Muscle of back (tissue), 3 donors: ENCODE measurements at regions not wholly inside any gene's neighbourhood (a gene's known extent, or its start where the extent isn't known, plus 50 kb on each side); places are given as distances from the start of the nearest gene placed in this dataset.
"Not testable (repeated sequence)": the region's sequence is repeated elsewhere in the genome, so short reads cannot be mapped to it uniquely, and the experiment has no call there.

Experiments used
- DNase-seq, 3 donors: peaks; one replicate each; pipeline versions ENCODE4 v3.0.0 to v3.0.0-alpha.2; 2013

DNA sequence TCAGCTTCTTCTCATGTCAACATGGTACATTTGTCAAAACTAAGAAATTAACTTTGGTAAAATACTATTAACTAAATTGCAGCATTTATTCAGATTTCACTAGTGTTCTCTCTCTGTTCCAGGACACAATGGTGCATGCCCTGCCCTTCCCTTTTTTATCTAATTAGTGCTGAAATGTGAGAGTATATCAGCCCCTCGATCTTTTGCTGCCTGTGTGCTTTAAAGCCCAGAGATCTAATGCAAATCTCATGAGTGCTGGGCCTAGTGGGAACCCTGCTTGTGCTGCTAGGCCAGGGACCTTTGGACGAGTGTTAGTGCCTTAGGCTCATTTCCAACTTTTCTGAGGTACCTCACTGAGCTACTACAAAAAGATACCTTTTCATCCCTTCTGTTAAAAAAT is 221.1 kb upstream of the EDNRB start:
- DNase-seq = no peak

DNA sequence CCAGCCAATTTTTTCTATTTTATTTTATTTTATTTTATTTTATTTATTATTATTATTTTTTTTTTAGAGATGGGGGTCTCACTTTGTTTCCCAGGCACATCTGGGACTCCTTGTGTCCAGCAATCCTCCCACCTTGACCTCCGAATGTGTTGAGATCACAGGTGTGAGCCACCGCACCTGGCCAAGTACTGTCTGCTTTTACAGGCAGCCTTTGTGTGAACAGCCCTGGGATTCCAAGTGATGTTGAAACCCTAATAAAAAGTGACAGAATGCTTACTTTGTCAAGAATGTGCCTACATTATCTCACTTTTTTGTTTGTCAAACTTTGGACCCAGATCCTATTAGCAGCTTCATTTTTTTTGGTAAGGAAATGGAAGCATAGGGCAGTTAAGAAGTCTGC is 220.1 kb upstream of the EDNRB start:
- no peak for DNase-seq

DNA sequence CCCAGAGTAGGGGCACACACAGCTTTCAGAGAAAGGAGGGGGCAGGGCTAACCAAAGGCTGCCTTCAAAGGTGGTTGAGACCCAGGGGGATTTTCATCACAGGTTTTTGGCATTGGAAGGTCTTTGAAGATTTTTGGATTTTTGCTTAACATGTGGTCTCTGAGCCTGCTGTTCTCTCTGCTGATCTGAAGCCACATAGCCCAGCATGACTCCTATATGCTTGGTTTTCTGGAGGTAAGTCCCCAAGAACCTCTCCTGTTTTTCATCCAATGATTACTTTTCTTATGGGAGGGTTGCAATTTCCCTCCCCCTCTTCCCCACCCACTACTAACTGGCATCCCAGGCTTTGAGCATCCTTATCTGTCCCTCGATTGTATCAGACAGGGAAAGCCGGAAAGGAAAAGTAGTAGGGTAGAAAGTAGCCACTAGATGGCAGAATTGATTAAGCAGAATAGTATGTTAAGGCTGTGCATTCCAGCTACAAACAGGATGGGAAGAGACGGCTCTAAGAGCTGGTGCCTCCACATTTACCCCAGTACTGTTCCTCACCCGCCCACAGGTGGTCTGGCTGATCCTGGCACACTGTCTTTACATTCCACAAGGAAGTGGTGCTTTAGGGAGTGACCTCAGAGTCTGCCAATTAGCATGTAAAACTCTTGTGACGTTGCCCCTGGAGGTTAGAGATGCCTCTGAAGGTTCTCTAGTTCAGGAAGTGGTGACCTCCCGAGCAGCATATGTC is 218.9 kb upstream of the EDNRB start:
- DNase-seq = peak; percentile 56 to 79 (median 57)

DNA sequence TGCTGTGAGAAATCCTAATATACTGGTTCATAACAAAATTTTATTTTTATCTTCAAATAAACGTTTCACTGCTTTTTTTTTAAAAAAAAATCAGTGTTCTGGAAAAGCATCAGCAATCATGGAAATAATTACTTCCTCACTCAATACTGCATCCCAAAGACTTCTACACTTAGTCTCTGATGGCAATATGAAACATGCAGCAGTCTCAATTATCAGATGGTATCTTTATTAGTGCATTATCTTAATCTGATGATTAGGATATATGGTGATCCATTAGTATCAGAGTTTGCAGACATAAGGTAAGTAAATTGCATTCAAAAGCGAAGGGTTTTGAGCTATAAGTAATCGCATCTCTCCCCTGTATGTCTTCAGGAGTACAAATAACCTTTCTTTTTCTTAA is 218.3 kb upstream of the EDNRB start:
- no peak for DNase-seq

DNA sequence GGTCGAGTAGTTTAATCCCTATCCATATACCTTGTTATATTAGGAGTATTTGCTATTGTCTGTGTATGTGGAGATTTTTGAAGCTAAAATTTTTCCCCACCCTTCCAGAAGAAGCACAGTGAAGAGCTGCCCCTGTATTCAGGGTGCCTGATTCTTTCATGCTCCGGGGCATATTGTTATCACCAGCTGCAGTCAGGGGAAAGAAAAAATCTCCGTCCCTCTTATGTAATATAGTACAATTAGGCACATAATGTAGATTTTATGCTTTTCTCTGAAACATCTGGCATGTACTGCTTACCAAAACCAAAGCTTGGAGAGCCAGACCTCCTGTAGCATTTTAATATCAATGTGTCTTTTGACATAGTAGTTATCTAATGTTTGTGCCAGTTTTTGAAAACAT is 214.9 kb upstream of the EDNRB start:
- peak in 1 of 3 donors; percentile 14 for DNase-seq

DNA sequence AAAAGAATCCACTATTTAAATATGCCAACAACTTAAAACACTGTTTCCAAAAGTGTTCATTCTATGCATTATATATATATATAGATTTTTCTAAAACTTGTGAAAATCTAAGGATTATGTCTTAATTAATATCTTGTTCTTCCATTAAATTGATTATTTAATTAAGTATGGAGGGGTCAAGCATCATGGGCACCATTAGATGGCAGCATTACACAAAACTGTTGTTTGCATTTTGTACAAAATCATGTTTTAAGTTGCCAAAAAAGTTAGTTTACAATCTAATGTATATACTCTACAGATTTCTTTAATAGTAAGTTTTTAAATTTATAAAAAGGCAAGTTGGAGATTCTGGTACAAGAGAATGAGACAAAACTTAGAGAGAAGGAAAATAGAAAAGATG is 213.2 kb upstream of the EDNRB start:
- DNase-seq = no peak

DNA sequence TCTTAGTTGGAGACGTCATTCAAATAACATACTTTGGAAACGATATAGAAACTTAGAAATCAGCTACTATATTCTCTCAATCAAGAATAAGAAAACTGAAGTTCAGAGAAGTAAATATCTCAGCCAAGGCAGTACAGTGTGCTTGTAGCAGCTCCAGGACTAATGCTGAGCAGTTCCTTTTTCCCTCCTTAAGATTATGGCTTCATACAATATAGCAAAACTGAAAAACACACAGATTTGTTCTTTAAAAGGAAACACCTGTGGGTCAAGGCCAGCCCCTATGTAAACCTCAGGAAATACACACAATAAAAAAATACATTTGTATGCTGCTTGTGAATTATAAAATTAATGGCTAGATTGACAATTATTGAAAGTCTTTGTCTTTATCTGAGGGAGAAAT is 212.7 kb upstream of the EDNRB start:
- no peak for DNase-seq

DNA sequence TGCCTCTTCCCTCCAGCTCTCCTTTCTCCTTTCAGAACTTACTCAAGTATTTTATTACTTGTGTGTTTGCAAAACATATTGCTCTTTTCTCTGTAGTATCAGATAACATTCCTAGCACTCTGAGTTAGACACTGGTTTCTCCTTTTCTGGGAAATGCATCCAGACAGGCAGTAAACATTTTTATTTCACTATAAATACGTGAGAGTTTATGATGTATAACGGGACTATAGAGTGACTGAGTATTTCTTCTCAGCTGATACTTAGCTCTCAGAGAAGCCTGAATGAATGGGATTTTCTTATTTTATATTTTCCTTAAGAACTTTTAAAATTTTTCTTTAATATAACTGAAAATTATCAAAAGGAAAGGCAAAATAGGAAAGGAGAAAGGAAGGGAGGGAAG is 211.2 kb upstream of the EDNRB start:
- peak in 1 of 3 donors; percentile 25 for DNase-seq

DNA sequence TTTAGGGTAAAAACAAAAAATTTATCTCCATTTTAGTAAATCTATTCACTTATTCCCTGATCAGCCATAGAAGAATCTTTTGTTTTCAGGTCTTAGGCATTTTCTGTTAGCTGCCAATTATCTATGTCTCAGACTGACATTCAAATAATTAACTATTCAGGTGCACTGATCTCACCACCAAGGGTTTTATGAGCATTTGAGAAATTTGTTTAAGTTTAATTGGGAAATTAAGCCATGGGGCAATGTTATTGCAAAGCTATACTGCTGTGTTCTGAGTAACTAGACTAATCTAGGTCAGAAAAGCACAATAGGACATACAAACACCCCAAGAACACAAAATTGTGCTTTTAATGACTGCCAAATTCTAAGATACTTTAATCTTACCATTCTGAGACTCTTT is 210.7 kb upstream of the EDNRB start:
- DNase-seq = no peak

DNA sequence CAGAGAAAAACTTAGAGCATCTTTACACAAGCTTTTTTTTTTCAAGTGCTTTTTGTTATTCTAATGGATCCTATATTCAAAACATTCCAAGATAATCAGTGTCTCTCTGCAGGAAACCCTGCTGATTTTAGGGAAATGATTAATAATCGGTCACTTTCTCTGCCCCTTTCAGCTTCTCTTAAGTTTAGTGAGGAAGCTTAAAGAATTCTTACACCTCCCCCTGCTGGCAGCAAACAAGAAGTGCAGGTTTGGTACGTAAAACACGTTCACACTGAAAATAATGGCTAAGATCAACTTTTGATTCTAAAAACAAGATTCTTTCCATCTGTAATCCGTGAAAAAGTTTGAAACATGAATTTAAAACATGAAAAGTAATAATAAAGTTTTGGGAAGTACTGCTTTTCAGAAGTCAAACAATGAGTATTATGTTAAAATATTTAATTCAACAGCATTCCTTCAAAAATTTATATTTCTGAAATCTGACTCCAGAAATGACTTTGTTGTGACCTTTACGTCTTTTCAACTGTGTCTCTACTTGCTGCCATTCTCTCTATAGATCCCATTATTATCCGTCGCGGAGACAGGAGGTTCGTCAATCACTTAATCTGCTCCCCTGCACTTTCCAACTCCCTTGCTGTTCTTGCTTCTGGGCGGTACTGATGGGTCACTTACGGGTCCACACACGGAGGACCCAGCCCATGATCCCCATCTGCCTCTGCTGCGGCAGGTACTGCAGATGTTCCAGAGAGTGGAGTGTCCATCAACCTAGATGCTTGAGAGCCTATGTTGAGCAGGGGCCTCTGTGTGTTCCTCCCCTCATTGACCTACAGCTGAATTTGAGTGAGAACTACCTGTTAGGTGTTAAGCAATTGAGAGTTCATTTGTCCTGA is 203.1 kb upstream of the EDNRB start:
- peak; percentile 58 to 83 (median 73) for DNase-seq

DNA sequence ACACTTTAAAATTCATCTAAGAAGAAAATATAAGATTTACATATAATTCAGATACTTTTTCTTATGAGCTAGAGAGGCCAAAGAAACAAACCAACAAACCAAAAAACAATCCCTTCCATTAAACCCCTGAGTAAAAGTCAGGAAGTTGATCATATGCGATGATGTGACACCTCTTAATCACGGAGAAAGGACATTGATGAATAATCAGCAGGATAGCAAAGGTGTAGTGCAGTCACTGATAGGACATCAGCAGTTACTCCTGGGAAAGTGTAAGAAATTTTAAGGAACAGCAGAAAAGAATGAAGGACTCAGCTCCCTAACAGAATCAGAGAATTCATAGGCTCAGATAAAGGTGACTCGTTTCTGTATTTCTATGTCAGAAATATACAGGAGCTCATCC is 202.4 kb upstream of the EDNRB start:
- DNase-seq = no peak

DNA sequence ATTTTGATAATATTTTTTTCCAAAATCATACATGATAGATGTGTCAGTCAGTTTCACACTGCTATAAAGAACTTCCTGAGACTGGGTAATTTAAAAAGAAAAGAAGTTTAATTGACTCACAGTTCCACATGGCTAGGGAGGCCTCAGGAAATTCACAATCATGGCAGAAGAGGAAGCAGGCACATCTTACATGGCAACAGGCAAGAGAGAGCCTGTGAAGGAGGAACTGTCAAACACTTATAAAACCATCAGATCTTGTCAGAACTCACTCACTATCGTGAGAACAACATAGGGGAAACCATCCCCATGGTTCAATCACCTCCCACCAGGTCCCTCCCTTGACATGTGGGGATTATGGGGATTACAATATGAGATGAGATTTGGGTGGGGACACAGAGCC is 201.5 kb upstream of the EDNRB start:
- DNase-seq = not testable (repeated sequence)

DNA sequence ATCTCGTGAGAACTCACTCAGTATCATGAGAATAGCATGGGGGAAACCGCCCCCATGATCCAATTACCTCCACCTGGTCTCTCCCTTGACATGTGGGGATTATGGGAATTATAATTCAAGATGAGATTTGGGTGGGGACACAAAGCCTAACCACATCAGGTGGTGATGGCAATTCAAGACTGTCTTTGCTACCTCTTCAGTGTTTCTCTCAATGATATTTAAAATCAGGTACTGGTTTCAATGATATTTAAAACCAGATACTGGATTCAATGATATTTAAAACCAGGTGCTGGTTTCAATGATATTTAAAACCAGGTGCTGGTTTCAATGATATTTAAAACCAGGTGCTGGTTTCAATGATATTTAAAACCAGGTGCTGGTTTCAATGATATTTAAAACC is 198.4 kb upstream of the EDNRB start:
- not testable (repeated sequence) for DNase-seq

DNA sequence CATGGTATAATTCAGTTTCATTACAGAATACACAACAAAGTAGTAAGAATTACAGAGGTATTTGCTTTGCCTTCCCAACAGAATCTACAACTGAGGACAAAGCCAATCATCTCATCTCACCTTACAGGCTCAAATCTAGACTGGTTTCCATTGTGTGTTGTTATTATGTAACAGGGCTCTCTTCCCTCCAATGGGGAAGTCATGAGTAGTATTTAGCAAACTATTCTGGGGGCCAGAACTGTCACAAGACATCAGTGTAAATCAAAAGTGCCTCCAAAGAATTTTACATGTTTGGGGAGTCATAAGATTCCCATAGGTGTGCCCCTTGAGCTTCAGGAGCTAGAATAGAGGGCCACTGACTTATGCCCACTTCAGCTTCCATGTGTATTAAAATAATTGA is 187.0 kb upstream of the EDNRB start:
- no peak for DNase-seq

DNA sequence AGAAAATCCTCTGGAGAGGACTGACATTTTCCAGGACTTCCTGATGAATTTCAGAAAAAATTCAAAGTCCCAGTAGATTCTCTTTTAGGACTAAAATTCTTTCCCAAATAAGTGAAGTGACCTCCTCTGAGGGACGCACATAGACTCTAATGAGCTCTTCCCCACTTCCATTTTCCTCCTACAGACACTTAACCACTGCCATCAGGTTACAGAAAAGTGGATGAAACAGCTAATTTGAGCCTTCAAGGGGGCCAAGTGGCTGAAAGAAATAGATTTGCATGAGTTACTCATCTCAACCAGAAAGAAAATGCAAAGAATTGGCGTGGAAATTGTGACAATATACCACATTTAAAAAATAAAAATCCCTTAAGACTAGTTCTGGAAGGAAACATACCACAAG is 185.3 kb upstream of the EDNRB start:
- DNase-seq = peak in 2 of 3 donors; percentile 38 to 63

DNA sequence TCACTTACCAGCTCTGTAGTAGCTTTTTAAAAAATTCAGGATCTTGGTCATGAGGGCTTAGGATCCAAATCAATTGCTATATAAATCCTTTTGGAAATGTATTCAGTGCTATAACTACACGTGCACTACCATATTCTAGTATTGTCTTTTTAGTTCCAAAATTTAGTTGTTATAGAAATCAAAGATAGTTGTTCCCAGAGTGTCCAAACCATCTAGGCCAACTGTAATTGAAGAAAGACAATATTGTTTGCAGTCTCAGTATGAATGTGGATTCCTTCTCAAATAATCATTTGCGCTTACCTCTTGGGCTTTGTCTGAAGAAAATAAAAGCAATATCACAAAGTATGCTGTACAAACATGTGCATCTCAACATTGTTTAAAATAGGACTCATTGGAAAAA is 184.1 kb upstream of the EDNRB start:
- peak; percentile 17 to 73 (median 40) for DNase-seq

DNA sequence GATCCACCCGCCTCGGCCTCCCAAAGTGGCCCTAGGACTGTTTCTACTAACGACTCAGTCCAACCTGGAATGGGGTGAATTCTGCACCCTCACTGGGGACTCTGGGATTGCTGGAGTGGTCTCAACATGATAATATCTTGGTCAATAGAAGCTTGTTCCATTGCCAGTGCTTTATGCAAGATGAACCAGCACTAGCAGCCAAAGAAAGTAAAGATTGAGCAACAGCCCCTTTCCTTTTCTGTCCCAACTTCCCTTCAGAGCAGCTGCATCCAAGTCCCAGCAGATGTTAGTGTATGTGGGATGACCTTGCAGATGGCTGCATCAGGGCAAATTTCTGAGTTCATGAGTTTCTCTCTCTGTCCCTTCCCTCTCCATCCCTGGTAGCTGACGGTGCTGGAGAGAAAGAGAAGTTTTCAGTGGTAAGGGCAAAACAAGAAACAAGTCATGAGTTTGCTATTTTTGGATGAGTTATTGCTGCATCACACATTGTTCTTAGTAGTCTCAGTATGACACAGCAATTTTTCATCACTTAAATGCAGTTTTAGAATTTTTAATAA is 183.6 kb upstream of the EDNRB start:
- peak; percentile 59 to 93 (median 72) for DNase-seq

DNA sequence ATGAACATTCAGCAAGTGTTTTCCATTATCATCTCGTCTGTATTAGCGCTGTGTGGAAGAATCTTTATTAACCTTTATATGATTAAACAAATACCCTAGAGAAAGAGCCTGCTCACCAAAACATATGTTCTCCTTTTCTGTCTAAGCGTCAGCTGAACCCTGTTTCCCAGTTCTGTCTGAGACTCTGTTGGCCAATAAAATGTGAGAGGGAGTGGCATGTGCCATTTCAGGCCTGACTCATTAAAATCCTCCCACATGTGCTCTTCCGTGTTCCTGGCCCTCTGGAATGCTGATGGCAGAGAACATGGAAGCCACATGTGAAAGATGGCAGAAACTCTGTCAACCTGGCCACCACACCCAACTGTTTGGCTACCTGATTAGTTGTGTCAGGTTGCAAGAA is 181.9 kb upstream of the EDNRB start:
- DNase-seq = no peak

DNA sequence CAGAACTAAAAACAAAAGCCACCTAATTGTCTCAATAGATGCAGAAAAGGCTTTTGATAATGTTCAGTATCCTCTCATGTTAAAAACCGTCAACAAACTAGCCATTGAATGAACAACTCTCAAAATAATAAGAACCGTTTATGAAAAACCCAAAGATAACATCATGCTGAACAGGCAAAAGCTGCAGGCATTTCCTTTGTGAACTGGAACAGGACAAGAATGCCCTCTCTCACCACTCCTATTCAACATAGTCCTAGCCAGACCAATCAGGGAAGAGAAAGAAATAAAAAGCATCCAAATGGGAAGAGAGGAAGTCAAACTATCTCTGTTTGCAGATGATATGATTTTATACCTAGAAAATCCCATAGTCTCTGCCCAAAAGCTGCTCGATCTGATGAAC is 179.6 kb upstream of the EDNRB start:
- no peak for DNase-seq

DNA sequence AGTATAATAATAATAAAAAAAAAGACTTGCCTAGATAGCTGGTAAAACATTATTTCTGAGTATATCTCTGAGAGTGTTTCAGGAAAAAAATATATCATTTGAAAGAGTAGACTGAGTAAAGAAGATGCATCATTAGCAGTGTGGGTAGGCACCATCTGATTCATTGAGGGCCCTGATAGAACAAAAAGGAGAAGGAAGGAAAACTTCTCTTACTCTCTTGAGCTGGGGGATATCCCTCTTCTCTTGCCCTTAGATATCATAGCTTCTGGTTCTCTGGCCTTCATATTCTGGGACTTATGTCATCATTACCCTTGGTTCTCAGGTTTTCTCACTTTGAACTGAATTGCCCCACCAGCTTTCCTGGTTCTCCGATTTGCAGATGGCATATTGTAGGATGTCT is 177.6 kb upstream of the EDNRB start:
- DNase-seq = no peak

DNA sequence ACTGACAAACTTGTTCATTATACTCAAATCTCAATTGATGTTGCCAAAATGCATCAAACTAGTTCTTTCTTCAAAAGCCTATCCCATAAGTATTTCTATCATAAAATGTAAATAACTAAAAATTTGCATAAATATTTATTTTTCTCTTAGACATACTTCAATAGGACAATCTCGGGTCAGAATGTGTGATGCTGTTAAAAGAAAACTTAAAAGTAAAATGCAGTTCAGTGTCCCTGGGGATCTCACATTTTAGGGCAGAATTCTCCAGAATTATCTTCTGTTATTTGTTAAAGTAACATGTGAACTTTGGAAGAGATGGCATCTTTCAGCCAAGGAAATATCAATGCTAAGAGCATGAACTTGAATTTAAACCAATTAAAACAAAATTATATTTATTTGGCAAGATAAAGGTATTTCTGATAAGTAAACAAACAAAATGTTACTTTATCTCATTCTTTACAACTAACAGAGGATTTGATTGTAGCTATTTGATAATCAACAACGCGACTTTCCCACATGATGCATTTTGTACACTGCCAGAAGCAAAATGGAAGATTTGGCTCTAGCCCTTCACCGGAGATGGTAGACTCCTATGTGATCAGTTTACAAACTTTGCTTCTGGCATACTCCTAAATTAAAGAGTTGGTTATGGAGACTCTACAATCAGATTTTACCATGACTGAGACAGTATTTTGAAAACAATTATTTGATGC is 169.5 kb upstream of the EDNRB start:
- DNase-seq = no peak
